Astrocyte (in vitro differentiated cells and primary cell): ENCODE measurements at regions not wholly inside any gene's neighbourhood (a gene's known extent, or its start where the extent isn't known, plus 50 kb on each side); places are given as distances from the start of the nearest gene placed in this dataset.

Experiments
- CTCF ChIP-seq: IDR thresholded peaks from 2 replicates; pipeline ENCODE4 v1.5.1; 2011; ENCODE audit warnings: low read depth, mild to moderate bottlenecking, inconsistent platforms, low read length, moderate library complexity; ENCODE audit not compliant: insufficient read depth
- EZH2 ChIP-seq: IDR thresholded peaks from 2 replicates; pipeline ENCODE4 v1.6.1; 2012; ENCODE audit warnings: mild to moderate bottlenecking, low read length, inconsistent platforms; ENCODE audit not compliant: insufficient read depth

DNA sequence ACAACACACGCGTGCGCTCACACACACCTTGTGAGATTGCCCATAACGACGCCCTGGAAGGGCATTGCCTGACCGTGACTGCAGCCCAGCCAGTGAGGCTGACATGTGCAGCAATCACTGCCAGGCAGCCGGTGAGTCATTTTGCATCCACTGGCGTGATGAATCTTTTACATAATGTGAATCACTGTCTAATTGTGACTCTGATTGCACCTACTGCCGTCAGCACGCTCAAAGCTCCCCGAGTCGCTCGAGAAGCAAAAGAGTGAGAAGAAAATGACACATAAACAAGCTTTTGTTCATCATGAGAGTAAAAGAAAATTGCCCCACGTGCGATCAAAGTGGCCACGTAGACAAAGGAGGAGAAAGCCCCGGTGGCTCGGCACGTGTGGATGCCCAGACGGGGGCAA is 117.4 kb upstream of the PFKP start:
- TF ChIP-seq CTCF (no peak), EZH2 (no peak)
